T-helper 17 cell (primary cell): ENCODE measurements at regions not wholly inside any gene's neighbourhood (a gene's known extent, or its start where the extent isn't known, plus 50 kb on each side); places are given as distances from the start of the nearest gene placed in this dataset.
"Not testable (repeated sequence)": the region's sequence is repeated elsewhere in the genome, so short reads cannot be mapped to it uniquely, and the experiment has no call there.

Experiments used
- ATAC-seq: fragments of 150-1000 bp; cut with Tn5 transposase; 2 replicates; pipeline ENCODE4 v1.10.0; 2021; ENCODE audit warnings: mild to moderate bottlenecking, moderate library complexity
- DNase-seq, 3 donors: peaks; one replicate each; pipeline versions ENCODE4 v3.0.0 to v3.0.0-alpha.2; 2020 to 2021
- H3K9me3 ChIP-seq: one replicate; pipeline ENCODE4 v1.7.0; 2013; ENCODE audit warnings: low read length, mild to moderate bottlenecking; ENCODE audit not compliant: control insufficient read depth, poor library complexity, severe bottlenecking
- H3K27ac Mint-ChIP-seq: one replicate; pipeline ENCODE4 v1.8.0; 2022; ENCODE audit warnings: mild to moderate bottlenecking, moderate library complexity, mixed read lengths
- H3K27me3 Mint-ChIP-seq: one replicate; pipeline ENCODE4 v1.8.0; 2022; ENCODE audit warnings: mixed read lengths
- H3K36me3 Mint-ChIP-seq: one replicate; pipeline ENCODE4 v1.8.0; 2022; ENCODE audit warnings: low read depth, mixed read lengths
- H3K4me1 Mint-ChIP-seq: one replicate; pipeline ENCODE4 v1.8.0; 2022; ENCODE audit warnings: mild to moderate bottlenecking, mixed read lengths
- H3K4me3 Mint-ChIP-seq: one replicate; pipeline ENCODE4 v1.8.0; 2022; ENCODE audit warnings: mild to moderate bottlenecking, moderate library complexity, mixed read lengths

DNA sequence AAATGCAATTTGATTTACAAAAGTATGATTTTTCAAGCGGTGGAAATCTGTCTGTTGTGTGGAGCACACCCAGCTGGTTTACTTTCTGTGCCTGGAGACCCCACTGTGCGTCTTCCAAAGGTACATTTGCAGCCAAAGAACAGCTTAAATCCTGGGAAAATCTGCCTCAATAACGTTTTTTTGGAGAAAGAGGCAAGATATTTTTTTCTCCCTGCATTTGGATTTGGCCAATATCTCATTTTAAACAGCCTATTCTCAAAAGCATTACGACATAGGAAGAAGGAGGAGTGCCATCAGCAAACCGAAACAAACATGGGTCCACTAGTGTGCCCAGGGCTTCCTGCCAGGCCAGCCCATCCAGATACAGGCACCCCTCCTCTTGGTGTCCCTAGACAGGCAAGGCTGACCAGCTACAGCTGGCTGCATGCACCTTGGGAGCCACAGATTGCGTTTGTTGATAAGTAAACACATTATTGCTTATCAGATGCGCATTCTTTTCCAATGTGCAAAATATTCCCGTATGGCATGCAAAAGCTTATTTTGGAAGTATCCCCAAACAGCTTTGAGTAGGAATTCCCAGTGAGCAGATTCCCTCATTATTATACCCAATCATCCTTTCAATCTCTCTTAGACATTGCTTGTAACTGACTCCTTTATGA, 184.5 kb upstream of the MARCKS start:
- H3K9me3 ChIP-seq: no peaks in the 10 kb centered on the region
- ATAC-seq (no peak), DNase-seq (no peak)
- Mint-ChIP-seq H3K27ac (no peak overlapping the region), H3K4me1 (no peaks in the 10 kb centered on the region), H3K36me3 (peaks cover 2% of the 10 kb centered on the region), H3K4me3 (no peak overlapping the region), H3K27me3 (peaks cover 35% of the 10 kb centered on the region)

DNA sequence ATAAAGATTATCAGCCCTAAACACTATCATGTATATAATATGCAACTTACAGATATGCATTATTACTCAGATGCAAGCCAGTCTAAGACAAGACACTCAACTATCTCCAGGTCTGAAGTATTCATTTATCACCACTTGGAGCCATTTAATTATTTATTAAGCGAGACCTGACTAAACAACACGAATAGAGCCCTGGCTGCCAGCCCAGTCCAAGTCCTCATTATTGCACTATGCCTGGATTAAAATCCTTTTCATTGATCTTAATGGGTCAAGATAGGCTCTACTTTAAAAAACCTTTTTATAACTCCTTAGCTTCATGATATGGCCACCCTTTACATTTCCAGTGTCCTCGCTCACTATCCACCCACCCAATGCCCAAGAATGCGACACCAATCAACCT, 183.1 kb upstream of the MARCKS start:
- no peak for ATAC-seq
- Mint-ChIP-seq H3K27ac (no peak overlapping the region), H3K36me3 (peaks cover 2% of the 10 kb centered on the region), H3K4me3 (no peak overlapping the region), H3K4me1 (no peaks in the 10 kb centered on the region), H3K27me3 (peaks cover 39% of the 10 kb centered on the region)
- H3K9me3 ChIP-seq: no peaks in the 10 kb centered on the region
- DNase-seq: no peak

DNA sequence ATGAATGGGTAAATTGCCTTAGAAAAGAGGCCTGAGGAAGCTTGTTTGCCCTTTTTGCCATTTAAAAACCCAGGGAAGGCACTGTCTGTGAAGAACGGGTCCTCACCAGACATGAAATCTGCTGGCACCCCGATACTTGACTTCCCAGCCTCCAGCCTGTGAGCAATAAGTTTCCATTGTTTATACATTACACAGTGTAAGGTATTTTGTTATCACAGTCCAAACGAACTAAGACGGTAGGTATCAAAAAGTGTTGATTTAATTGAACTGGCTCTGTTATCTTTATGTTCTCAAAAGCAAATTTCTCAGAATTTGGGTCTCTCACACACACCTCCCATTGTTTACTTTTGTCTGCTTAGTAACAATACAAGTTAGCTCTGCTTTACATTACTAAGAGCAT, 181.1 kb upstream of the MARCKS start:
- Mint-ChIP-seq H3K4me1 (no peaks in the 10 kb centered on the region), H3K36me3 (peaks cover 2% of the 10 kb centered on the region), H3K27ac (no peak overlapping the region), H3K27me3 (peaks cover 39% of the 10 kb centered on the region), H3K4me3 (no peak overlapping the region)
- H3K9me3 ChIP-seq: no peaks in the 10 kb centered on the region
- DNase-seq (no peak), ATAC-seq (no peak)

- no peak overlapping the region for H3K27ac Mint-ChIP-seq
- no peaks in the 10 kb centered on the region for H3K9me3 ChIP-seq
- ATAC-seq (no peak), DNase-seq (no peak)
- H3K27me3 Mint-ChIP-seq: peaks cover 32% of the 10 kb centered on the region
- H3K4me3 Mint-ChIP-seq: no peak overlapping the region
- no peaks in the 10 kb centered on the region for H3K4me1 Mint-ChIP-seq
- H3K36me3 Mint-ChIP-seq: peaks cover 2% of the 10 kb centered on the region
Measured at GRCh38 chr6:113676968-113677367, 180.2 kb upstream of the MARCKS start.

DNA sequence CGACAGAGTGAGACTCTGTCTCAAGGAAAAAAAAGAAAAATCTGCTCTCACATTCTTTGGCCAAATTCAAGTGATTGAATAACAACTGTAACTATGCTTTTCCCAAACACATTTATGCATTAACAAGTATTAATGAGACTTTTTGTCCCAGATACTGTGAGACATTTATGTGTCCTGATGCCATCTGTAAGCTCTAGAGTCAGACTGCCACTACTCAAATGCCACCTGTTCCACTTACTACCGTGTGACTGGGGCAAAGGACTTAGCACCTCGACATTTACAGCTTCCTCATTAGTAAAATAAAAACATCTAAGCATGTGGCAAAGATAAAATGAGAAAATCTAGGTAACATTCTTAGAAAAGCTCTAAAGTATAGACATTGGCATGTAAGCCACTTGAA, 178.1 kb upstream of the MARCKS start:
- Mint-ChIP-seq H3K4me3 (no peak overlapping the region), H3K4me1 (no peaks in the 10 kb centered on the region)

GRCh38 chr6:113680301-113680700, 176.8 kb upstream of the MARCKS start:
- H3K36me3 Mint-ChIP-seq: no peaks in the 10 kb centered on the region
- H3K4me3 Mint-ChIP-seq: no peak overlapping the region
- H3K4me1 Mint-ChIP-seq: no peaks in the 10 kb centered on the region
- peaks cover 16% of the 10 kb centered on the region for H3K27me3 Mint-ChIP-seq
- DNase-seq: no peak
- no peak for ATAC-seq
- H3K27ac Mint-ChIP-seq: no peak overlapping the region
- H3K9me3 ChIP-seq: no peaks in the 10 kb centered on the region

More for the DNA sequence above, 178.1 kb upstream of the MARCKS start:
- no peak overlapping the region for H3K27ac Mint-ChIP-seq
- ATAC-seq (no peak), DNase-seq (no peak)
- peaks cover 24% of the 10 kb centered on the region for H3K27me3 Mint-ChIP-seq
- H3K9me3 ChIP-seq: no peaks in the 10 kb centered on the region
- no peaks in the 10 kb centered on the region for H3K36me3 Mint-ChIP-seq

DNA sequence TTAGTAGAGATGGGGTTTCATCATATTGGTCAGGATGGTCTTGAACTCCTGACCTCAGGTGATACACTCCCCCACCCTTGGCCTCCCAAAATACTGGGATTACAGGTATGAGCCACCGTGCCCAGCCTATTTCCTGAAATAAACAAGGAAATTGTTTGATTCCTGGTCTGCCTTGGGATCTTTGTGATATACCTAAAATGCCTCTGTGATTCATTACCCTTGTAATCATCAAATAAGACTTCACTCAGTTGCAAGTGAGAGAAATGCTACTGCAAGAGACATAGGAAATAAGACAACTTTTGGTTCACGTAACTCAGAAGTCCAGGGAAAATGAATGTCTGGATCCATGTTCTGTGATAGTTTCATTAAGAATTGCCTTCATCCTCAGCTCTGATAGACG, 173.2 kb upstream of the MARCKS start:
- Mint-ChIP-seq H3K36me3 (no peaks in the 10 kb centered on the region), H3K4me3 (no peak overlapping the region), H3K4me1 (no peaks in the 10 kb centered on the region), H3K27me3 (no peaks in the 10 kb centered on the region), H3K27ac (no peak overlapping the region)
- H3K9me3 ChIP-seq: no peaks in the 10 kb centered on the region
- DNase-seq (no peak), ATAC-seq (no peak)

- Mint-ChIP-seq H3K27ac (no peak overlapping the region), H3K27me3 (no peaks in the 10 kb centered on the region), H3K4me3 (no peak overlapping the region), H3K36me3 (no peaks in the 10 kb centered on the region), H3K4me1 (no peaks in the 10 kb centered on the region)
- ATAC-seq: no peak
- no peaks in the 10 kb centered on the region for H3K9me3 ChIP-seq
- no peak for DNase-seq
Measured at GRCh38 chr6:113684382-113684901, 172.7 kb upstream of the MARCKS start.

DNA sequence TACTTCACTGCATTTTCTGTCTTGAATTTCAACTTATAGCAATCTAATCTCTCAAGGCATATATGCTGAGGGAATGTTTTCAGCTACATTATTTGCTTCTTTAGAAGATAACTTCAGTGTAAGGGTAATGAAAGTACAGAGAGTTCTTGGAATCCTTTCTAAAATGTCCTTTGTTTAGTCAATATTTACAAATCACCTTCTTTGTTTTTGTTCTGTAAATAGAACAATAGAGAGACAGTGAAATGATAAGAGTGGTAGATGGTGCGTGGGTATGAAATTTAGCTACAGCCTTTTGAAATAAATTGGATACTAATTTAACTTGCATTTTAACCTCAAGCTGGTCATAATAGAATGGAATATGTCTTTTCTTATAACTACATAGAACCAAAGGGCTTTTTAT, 171.1 kb upstream of the MARCKS start:
- Mint-ChIP-seq H3K4me1 (no peaks in the 10 kb centered on the region), H3K27me3 (no peaks in the 10 kb centered on the region), H3K4me3 (no peak overlapping the region), H3K27ac (no peak overlapping the region), H3K36me3 (no peaks in the 10 kb centered on the region)
- H3K9me3 ChIP-seq: no peaks in the 10 kb centered on the region
- ATAC-seq: no peak
- DNase-seq: no peak

- H3K9me3 ChIP-seq, ATAC-seq, H3K4me3 Mint-ChIP-seq, DNase-seq, H3K27me3 Mint-ChIP-seq, H3K4me1 Mint-ChIP-seq, H3K27ac Mint-ChIP-seq, H3K36me3 Mint-ChIP-seq: not testable (repeated sequence)
Measured at GRCh38 chr6:113689620-113690019, 167.5 kb upstream of the MARCKS start.

DNA sequence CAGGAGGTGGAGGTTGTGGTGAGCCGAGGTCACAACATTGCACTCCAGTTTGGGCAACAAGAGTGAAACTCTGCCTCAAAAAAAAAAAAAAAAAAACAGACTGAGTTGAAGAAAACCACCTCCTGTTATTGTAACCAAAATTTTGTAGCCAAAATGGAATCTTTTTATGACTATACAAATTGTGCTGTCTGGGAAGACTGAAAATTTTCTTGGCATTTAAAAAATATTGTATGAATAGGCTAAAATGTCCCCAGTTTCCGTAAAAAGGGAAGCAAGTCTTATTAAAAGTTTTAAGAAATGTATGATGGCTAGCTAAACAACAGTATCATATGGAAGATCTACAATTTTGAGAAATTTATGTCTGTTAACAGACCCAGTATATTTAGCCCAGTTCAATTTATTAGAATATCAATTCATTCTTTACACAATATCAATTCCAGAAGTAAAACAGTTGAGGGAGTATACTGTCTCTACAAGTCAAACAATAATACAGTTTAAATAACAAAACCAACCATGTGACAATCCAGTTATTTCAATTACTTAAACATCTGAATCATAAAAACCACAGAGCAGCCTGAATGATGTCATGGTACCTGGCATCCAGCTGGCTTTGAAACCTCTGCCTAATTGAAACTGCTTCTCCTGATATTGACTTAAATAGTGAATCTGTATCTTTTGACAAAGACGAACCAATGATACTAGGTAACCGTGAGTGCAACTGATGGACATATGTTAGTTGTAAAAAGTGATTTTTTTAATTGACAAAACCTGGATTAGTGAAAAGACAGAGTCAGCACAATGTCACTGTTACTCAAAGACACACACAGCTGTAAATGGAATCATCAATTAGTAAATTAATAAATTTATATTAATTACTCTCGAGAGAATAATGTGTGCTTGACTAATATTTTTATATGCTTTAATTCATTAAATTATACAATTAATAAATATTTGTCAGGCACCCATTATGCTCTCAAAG, 166.6 kb upstream of the MARCKS start:
- Mint-ChIP-seq H3K4me1 (no peaks in the 10 kb centered on the region), H3K4me3 (no peak overlapping the region), H3K27ac (no peak overlapping the region), H3K27me3 (no peaks in the 10 kb centered on the region), H3K36me3 (no peaks in the 10 kb centered on the region)
- ATAC-seq (no peak), DNase-seq (no peak)
- H3K9me3 ChIP-seq: no peaks in the 10 kb centered on the region

DNA sequence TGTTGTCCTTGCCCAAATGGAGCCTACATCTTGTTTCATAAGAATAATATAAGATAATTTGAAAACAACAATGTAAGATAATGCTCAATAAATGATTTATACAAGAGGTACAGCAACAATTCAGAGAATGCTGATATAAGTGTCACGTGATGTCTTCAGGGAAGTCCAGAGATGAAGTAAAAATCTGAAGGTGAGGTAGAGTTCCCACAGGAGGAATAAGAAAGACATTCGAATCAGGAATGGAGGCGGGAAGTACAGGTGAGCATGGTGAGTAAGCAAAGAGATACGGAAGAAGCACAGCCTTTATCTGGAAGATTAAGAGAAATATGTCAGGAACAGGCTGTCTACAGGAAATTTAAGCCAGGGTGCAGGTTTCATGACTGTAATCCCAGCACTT, 165.9 kb upstream of the MARCKS start:
- Mint-ChIP-seq H3K27ac (no peak overlapping the region), H3K4me3 (no peak overlapping the region), H3K27me3 (no peaks in the 10 kb centered on the region), H3K36me3 (no peaks in the 10 kb centered on the region), H3K4me1 (no peaks in the 10 kb centered on the region)
- ATAC-seq (no peak), DNase-seq (no peak)
- H3K9me3 ChIP-seq: no peaks in the 10 kb centered on the region

DNA sequence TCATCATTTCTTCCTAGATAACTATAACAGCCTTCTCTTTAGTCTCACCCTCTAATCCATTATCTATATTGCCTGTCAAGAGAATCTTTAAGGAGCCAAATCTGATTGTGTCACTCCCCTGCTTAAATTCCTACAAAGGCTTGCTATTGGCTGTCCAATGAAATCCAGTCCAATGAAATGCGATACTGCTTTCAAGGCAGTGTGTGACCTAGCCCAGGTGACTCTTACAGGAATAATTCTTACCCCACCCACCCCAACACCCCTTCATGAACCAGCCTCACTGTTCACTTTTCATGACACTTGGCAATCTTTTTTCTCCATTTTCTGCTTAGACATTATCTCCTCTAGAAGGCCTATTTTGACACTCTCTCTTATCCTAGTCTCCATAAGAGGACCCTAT, 163.3 kb upstream of the MARCKS start:
- no peaks in the 10 kb centered on the region for H3K9me3 ChIP-seq
- Mint-ChIP-seq H3K27me3 (no peaks in the 10 kb centered on the region), H3K36me3 (no peaks in the 10 kb centered on the region), H3K4me1 (no peaks in the 10 kb centered on the region), H3K4me3 (no peak overlapping the region), H3K27ac (no peak overlapping the region)
- ATAC-seq (no peak), DNase-seq (no peak)
